NCI-H510A treated with DMSO at 0.1 percent for 48 hours (cell line): ENCODE measurements at regions not wholly inside any gene's neighbourhood (a gene's known extent, or its start where the extent isn't known, plus 50 kb on each side); places are given as distances from the start of the nearest gene placed in this dataset.
A peak's percentile ranks its signal among the peaks of the same experiment; 100 is the strongest.
"Not testable (repeated sequence)": the region's sequence is repeated elsewhere in the genome, so short reads cannot be mapped to it uniquely, and the experiment has no call there.

Experiments used
- DNase-seq: peaks from one replicate; lab custom pipeline; 2025; lab: John Stamatoyannopoulos, UW

GRCh38 chr10:46645110-46645509 lies 66.2 kb downstream of the SYT15 start:
- not testable (repeated sequence) for DNase-seq

DNA sequence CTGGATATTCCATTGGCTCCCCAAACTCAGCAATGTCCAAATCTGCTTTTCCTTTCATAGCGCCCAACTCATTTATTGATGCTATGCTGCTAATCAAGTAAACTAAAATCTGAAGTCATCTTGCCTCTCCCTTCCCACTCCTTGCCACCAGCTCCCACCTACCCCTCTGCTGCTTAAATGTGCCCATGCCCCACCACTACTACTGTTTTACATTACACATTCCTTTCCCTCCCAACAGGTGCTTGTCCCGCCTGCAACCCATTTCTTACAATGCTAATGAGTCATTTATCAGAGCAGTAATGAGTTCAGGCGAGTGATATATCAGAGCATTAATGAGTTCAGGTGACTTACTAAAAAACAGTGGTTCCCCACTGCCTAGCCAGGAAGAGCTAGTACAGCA lies 67.2 kb downstream of the SYT15 start:
- DNase-seq, result not testable (repeated sequence)

DNA sequence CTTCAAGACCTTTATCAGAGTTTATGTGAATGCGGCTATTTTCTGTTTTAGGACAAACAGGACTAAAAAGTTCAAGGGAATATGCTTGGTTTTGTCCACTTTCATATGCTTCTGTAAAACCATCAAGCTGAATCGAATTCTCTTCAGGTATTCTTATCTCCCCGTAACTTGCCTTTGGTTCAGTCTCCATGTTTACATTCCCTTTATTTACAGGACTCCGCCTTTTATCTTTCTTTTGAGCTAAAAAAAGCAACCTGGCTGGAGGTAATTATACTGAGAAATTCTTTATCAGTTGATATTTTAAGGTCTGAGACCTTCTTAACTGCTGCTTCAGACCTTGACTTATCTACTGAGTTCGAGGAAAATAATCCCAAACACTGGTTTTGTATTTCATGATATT lies 72.0 kb downstream of the SYT15 start:
- not testable (repeated sequence) for DNase-seq

GRCh38 chr10:46657437-46657836 lies 78.5 kb downstream of the SYT15 start:
- DNase-seq, result not testable (repeated sequence)

DNA sequence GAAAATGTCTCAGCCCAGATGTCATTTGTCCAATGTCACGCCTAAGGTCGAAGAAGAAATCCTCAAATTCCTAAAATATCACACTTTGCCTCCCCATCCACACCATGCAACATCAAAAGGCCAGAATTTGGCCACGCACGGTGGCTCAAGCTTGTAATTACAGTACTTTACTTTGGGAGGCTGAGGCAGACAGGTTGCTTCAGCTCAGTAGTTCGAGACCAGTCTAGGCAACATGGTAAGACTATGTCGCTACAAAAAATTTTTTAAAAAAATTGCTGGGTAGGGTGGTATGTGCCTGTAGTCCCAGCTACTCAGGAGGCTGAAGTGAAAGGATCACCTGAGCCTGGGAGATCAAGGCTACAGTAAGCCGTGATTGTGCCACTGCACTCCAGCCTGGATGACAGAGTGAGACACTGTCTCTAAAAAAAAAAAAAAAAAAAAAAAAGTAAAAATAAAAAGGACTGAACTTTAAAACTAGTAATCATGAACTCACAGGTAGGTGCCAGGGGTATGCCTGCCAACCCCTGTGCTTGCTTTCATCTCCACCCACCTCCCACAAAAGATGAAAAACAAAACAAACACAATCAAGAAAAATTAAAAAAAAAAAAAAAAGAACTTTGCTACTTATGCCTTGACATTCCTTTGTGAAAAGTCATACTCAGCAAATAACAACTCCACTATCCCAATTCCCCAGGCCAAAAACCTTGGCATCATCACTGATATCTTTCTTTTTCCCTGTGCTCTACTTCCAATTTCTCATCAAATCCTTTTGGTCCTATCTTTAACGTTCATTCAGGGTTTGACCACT lies 81.3 kb downstream of the SYT15 start:
- not testable (repeated sequence) for DNase-seq

DNA sequence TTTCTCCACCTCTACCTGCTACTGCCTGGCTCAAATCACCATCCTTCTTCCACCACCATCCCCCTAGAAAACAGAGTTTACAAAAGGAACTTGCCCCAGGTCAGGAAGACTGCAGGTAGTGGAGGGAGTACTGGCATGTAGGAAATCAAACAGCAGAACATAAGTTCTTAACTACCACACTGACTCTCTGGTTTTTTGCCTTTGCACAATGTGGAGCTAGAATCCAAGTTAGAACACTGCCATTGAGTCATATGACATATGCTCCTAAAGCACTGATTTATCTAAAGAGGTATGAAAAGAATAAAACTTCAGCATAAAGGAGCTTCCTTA lies 81.9 kb downstream of the SYT15 start:
- DNase-seq, result not testable (repeated sequence)

DNA sequence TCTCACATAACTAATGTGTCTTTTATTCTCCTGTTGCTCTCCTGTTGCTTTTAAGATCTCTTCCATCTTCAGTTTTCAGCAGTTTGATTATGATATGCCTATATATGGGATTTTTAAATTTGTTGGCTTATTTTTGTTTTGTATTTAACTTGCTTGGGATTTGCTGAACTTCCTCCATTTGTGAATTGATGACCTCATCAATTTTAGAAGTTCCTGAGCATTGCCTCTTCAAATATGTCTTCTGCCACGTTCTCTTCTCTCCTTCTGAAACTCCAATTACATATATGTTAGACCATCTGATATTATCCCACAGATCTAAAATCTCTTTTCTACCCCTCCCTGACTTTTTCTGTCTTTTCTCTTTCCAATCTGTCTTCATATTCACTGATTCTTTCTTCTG lies 86.6 kb downstream of the SYT15 start:
- DNase-seq, result not testable (repeated sequence)

GRCh38 chr10:46668357-46668997 lies 89.5 kb downstream of the SYT15 start:
- DNase-seq, result not testable (repeated sequence)

DNA sequence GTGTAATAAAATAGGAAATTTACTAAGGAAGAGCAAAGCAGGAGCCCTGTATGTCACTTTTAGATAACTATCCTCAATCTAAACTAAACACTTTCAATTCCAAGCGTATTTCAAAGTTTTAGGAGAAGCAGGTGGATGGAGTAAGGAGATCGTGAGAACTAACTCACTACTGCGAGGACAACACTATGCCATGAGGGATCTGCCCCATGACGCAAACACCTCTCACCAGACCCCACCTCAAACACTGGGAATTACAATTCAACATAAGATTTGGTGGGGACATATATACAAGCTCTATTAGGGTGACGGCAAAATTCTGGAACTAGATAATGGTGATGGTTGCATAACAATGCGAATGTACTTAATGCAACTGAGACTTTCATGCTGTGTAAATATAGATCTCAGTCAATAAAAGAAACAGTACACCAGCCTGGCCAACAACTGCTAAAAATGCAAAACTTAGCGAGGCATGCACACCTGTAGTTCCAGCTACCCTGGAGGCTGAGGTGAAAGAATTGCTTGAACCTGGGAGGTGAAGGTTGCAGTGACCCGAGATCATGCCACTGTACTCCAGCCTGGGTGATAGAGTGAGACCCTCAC lies 99.0 kb downstream of the SYT15 start:
- not testable (repeated sequence) for DNase-seq

DNA sequence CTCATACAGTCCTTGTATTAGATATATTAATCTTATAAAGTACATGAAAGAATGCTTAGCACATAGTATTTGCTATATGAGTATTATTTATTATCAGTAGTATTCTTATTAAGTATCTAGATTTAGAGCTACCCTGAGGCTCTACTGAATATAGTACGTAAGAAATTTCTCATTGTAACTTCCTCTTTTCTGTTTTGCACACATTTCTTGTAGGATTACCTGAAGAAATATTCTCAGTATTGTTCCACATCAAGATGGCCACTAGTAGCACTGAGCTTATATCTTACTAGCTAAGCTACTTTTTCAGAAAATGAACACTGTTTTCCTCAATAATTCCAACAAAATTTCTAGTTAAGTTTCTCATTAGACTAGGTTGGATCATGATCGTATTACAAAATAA lies 112.5 kb downstream of the SYT15 start:
- DNase-seq, result not testable (repeated sequence)

DNA sequence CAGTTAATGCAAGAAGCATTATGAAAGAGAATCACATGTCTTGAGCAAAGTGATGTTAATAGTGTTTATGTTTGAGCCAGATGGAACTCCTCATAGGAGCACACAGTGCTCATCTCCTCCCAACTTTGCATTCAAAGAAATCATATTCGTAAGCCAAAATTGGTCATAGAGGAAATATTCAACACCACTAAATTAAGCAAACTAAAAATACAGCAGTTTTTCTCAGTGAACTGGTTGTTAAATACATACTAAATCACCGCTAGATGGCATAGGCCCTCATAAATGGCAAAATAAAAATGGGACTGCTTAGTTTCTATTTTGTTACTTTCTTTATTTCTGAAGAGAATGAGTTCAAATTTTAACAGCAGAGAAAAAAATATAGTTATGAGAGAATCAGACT lies 114.3 kb downstream of the SYT15 start:
- not testable (repeated sequence) for DNase-seq

DNA sequence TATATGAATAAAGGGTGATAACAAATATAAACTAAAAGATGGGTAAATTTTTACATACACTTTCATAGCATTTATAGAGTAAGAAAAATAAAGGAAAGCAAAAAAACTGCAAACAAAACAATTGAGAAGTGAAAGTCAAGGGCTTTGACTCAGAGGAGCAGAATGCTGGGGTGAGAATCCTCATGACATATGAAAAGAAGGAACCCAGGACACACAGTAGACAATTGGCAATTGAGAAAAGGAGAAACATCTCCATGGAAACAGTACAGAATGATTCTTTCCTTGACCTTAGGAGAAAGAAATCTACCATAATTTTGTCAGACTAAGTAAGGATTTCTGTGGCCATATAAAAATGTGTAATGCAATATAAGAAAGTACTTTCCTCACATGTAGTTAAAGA lies 138.3 kb downstream of the SYT15 start:
- not testable (repeated sequence) for DNase-seq

- DNase-seq, result not testable (repeated sequence)
Measured at GRCh38 chr10:46718014-46718413, 139.1 kb downstream of the SYT15 start.

DNA sequence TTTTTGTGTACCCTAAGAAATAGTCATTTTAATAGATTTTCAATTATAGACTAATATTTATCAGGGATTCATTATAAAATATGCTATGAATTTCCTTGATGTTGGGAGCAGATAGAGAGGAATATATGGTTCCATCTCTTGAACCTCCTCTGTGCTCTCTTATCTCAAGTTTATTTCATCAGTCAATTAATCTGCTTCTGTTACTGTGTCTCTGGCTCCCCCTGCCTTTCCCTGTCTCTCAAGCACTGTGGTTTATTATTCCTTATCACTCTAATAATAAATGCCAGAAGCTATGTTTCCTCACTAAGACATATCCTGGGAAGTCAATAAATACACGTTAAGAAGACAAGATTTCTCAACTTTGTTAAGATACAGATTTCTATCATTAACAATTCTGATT lies 141.5 kb downstream of the SYT15 start:
- DNase-seq, result peak; percentile 23

- DNase-seq, result not testable (repeated sequence)
Measured at GRCh38 chr10:46720811-46721518, 142.0 kb downstream of the SYT15 start.

DNA sequence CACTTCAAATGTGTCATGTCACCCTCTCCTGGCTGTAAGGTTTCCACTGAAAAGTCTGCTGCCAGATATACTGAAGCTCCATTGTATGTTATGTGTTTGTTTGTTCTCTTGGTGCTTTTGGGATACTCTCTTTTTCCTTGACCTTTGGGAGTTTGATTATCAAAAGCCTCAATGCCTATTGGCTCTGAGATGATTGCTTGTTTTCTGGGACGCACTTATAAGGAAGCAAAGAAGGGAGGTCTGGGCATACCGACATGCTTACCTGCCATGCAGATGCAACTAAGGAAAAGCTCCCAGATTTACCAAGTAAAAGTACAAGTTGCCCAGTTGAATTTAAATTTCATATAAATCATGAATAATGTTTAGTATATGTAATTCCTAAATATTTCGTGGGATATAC lies 145.3 kb downstream of the SYT15 start:
- not testable (repeated sequence) for DNase-seq

DNA sequence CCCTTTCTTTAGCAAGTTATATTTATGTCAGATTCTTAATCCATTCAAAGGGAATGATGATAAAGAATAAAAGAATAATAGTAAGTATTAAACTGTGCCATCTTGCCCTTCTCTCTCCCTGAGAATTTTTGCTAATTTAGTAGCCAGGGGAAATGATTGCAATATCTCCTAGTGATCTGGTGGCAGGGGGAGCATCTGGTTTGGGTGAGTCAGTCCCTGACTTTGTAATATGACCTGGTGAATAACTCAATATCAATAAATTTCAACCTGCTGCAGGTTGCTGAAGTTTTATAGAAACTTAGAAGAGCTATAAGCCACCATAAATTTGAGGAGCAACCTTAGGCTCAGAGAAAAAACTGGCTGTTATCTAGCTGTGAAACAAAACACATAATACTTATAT lies 149.4 kb downstream of the SYT15 start:
- not testable (repeated sequence) for DNase-seq

DNA sequence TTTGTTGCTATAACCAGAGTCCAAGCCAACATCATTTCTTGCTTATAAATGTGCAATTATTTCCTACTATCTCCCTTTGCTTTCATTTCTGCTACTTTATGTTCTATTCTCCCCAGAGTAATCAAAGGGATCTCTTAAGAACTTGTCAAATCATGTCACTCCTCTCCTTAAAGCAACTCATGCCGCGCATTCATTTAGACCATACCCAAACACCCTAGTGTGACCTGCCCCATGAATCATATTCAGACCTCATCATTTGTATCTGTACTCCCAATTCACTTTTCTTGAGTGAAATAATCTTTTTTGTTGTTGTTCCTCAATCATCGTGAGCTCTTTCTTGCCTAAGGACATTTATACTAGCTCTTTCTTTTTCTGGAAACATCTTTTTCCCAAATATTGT lies 151.8 kb downstream of the SYT15 start:
- DNase-seq, result not testable (repeated sequence)

DNA sequence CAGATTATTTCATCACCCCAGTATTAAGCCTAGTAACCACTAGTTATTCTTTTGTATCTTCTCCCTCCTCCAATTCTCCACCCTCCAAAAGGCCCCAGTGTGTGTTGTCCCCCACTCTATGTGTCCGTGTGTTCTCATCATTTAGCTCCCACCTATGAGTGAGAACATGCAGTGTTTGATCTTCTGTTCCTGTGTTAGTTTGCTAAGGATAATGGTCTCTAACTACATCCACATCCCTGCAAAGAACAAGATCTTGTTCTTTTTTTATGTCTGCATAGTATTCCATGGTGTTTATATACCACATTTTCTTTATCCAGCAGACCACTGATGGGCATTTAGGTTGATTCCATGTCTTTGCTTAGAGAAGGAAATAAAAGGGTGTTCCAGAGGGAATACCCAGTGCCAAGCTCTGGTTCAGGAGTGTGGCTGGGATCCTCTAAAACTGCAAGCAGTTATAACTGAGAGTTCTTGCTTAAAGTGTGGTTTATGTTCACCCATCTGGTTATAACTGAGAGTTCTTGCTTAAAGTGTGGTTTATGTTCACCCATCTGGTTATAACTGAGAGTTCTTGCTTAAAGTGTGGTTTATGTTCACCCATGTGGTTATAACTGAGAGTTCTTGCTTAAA lies 154.8 kb downstream of the SYT15 start:
- not testable (repeated sequence) for DNase-seq

DNA sequence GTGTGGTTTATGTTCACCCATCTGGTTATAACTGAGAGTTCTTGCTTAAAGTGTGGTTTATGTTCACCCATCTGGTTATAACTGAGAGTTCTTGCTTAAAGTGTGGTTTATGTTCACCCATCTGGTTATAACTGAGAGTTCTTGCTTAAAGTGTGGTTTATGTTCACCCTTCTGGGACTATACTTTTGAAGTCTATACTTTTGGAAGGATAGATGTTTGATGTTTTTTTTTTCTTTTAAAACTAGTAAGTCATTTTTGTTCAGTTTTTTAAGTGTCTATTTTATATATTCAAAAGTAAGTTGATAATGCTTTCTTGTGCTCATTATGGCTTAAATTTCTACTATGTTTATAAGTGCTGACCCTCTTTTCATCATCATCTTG lies 155.3 kb downstream of the SYT15 start:
- DNase-seq, result not testable (repeated sequence)

DNA sequence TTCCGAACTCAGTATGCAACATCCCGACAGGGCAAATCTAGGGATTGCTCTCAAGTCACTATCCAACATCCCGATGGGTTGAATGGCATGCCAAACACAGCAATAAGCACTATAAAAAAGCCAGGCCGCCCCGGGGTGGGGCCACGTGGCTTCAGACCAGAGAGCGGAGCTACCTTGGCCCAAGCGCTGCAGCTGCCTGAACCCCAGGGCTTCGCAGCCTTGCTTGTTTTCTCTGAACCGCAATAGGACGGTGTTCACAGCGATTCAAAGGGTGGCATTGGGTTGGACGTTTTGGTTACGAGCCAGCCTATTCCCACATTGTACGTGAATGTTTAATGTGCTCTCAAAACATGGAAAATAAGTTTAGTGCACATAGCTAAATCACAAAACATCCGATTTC lies 161.0 kb downstream of the SYT15 start:
- DNase-seq, result not testable (repeated sequence)

- DNase-seq, result not testable (repeated sequence)
Measured at GRCh38 chr10:46740368-46740767, 161.4 kb downstream of the SYT15 start.
